ENCODE measurements at regions not wholly inside any gene's neighbourhood (a gene's known extent, or its start where the extent isn't known, plus 50 kb on each side); places are given as distances from the start of the nearest gene placed in this dataset.

- TF ChIP-seq ETS1 (IDR thresholded peaks at IDR 0.05): no peak
Observed at GRCh38 chr2:152820048-152820447, 101.6 kb downstream of the ARL6IP6 start (continued).

- H3K36me3 Mint-ChIP-seq (ENCODE audit: low read depth): no peaks in the 10 kb centered on the region
- no peak for DNase-seq (ENCODE audit: low spot score)
Observed at GRCh38 chr2:152815634-152816257, 97.3 kb downstream of the ARL6IP6 start.

More at GRCh38 chr2:152815634-152816257, 97.3 kb downstream of the ARL6IP6 start:
- H3K4me3 Mint-ChIP-seq: no peak overlapping the region
- H3K27ac Mint-ChIP-seq: no peak overlapping the region
- ATAC-seq: no peak
- no peaks in the 10 kb centered on the region for H3K36me3 ChIP-seq (ENCODE audit: insufficient read depth)
- H4K20me1 ChIP-seq (replicated peaks; ENCODE audit: insufficient read depth): no peaks in the 10 kb centered on the region
- no peak for TF ChIP-seq POLR2AphosphoS5 (IDR thresholded peaks at IDR 0.05; ENCODE audit: low read depth)
- no peak for TF ChIP-seq CTCF (conservative IDR thresholded peaks at IDR 0.05; ENCODE audit: low read depth in 2 of 2)
- no peak for TF ChIP-seq JUNB (IDR thresholded peaks at IDR 0.05; ENCODE audit: unreplicated experiment)
- no peak for TF ChIP-seq NANOG (IDR thresholded peaks at IDR 0.05; ENCODE audit: borderline replicate concordance)
- TF ChIP-seq STAT1 (IDR thresholded peaks at IDR 0.05; ENCODE audit: unreplicated experiment): no peak
- no peak for TF ChIP-seq ZNF114 (CRISPR knock-in tag; IDR thresholded peaks at IDR 0.05)
- no peak for TF ChIP-seq ETS1 (IDR thresholded peaks at IDR 0.05)
- no peak for TF ChIP-seq CREB1 (CRISPR knock-in tag; IDR thresholded peaks at IDR 0.05; ENCODE audit: low read depth)
- no peak for TF ChIP-seq EZH2phosphoT487 (IDR thresholded peaks at IDR 0.05; ENCODE audit: unreplicated experiment)
- no peak for TF ChIP-seq EZH2 (IDR thresholded peaks at IDR 0.05; ENCODE audit: low read depth, unreplicated experiment)
- no peak for TF ChIP-seq REST (IDR thresholded peaks at IDR 0.05; ENCODE audit: unreplicated experiment)
- no peak for TF ChIP-seq ZNF331 (CRISPR knock-in tag; IDR thresholded peaks at IDR 0.05; ENCODE audit: low read depth)
- H3K79me2 ChIP-seq (replicated peaks; ENCODE audit: insufficient read depth): no peaks in the 10 kb centered on the region
- H3K27me3 Mint-ChIP-seq (ENCODE audit: insufficient read depth, low read depth, poor library complexity): peaks cover 10% of the 10 kb centered on the region
- H3K9me3 Mint-ChIP-seq: peaks cover 4% of the 10 kb centered on the region; the same call in 2 of the 3 replicates
- no peaks in the 10 kb centered on the region for H3F3A ChIP-seq (replicated peaks; ENCODE audit: low read depth)
- no peak overlapping the region for H2AFZ ChIP-seq
- no peak overlapping the region for H3K4me3 ChIP-seq
- no peaks in the 10 kb centered on the region for H3K27me3 ChIP-seq (ENCODE audit: insufficient read depth)
- H3K4me1 ChIP-seq (ENCODE audit: insufficient read depth): no peaks in the 10 kb centered on the region
- H3K9me2 ChIP-seq (ENCODE audit: insufficient read depth): peaks cover 4% of the 10 kb centered on the region; the same call in 1 of the 2 replicates
- no peak overlapping the region for H3K4me2 ChIP-seq
- no peak overlapping the region for H3K27ac ChIP-seq (ENCODE audit: low read depth)
- no peaks in the 10 kb centered on the region for H3K4me1 Mint-ChIP-seq

Data from GM23338 (cell line).